ENCODE measurements at regions not wholly inside any gene's neighbourhood (a gene's known extent, or its start where the extent isn't known, plus 50 kb on each side); places are given as distances from the start of the nearest gene placed in this dataset.

DNA sequence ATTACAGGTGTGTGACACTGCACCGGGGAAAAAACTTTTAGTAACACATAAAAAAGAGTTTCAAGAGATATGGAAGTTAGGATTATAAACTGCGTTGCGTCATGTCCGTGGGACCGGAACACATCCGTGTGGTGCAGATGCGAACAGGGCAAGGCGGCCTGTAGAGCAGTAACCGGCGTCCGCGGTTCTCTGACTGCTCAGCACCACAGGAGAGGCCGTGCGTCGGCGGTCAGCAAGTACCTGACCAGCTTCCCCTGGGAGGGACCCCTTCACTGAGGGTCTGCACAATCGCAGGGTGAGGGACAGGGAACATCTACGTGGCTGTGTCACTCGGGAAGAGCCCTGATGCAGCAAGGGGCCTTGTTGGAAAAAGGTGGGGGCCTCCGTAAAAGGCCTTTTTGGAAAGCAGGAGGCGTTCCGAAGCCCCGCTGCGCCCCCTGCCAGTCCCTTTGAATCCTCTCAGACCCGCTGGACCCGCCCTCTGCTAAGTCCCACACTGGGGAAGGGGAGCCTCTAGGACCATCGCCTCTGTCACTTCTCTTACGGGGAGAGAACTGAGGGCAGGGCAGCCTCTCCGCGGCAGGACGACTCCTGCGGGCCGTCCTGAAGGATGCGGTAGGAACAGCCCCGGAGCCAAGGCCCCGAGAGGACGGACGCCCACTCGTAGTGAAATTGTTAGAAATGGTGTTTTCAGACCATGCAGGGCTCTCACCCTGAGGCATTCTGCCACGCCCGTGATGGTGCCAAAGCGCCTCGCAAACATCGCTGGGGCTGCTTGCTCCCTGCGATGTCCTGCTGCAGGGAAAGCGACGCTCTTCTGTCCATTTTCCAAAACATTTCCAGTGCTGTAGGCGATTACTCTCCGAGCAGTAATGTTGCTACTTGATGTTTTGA lies 771.6 kb upstream of the COBL start (continued):
- TF ChIP-seq, protein P1, sequence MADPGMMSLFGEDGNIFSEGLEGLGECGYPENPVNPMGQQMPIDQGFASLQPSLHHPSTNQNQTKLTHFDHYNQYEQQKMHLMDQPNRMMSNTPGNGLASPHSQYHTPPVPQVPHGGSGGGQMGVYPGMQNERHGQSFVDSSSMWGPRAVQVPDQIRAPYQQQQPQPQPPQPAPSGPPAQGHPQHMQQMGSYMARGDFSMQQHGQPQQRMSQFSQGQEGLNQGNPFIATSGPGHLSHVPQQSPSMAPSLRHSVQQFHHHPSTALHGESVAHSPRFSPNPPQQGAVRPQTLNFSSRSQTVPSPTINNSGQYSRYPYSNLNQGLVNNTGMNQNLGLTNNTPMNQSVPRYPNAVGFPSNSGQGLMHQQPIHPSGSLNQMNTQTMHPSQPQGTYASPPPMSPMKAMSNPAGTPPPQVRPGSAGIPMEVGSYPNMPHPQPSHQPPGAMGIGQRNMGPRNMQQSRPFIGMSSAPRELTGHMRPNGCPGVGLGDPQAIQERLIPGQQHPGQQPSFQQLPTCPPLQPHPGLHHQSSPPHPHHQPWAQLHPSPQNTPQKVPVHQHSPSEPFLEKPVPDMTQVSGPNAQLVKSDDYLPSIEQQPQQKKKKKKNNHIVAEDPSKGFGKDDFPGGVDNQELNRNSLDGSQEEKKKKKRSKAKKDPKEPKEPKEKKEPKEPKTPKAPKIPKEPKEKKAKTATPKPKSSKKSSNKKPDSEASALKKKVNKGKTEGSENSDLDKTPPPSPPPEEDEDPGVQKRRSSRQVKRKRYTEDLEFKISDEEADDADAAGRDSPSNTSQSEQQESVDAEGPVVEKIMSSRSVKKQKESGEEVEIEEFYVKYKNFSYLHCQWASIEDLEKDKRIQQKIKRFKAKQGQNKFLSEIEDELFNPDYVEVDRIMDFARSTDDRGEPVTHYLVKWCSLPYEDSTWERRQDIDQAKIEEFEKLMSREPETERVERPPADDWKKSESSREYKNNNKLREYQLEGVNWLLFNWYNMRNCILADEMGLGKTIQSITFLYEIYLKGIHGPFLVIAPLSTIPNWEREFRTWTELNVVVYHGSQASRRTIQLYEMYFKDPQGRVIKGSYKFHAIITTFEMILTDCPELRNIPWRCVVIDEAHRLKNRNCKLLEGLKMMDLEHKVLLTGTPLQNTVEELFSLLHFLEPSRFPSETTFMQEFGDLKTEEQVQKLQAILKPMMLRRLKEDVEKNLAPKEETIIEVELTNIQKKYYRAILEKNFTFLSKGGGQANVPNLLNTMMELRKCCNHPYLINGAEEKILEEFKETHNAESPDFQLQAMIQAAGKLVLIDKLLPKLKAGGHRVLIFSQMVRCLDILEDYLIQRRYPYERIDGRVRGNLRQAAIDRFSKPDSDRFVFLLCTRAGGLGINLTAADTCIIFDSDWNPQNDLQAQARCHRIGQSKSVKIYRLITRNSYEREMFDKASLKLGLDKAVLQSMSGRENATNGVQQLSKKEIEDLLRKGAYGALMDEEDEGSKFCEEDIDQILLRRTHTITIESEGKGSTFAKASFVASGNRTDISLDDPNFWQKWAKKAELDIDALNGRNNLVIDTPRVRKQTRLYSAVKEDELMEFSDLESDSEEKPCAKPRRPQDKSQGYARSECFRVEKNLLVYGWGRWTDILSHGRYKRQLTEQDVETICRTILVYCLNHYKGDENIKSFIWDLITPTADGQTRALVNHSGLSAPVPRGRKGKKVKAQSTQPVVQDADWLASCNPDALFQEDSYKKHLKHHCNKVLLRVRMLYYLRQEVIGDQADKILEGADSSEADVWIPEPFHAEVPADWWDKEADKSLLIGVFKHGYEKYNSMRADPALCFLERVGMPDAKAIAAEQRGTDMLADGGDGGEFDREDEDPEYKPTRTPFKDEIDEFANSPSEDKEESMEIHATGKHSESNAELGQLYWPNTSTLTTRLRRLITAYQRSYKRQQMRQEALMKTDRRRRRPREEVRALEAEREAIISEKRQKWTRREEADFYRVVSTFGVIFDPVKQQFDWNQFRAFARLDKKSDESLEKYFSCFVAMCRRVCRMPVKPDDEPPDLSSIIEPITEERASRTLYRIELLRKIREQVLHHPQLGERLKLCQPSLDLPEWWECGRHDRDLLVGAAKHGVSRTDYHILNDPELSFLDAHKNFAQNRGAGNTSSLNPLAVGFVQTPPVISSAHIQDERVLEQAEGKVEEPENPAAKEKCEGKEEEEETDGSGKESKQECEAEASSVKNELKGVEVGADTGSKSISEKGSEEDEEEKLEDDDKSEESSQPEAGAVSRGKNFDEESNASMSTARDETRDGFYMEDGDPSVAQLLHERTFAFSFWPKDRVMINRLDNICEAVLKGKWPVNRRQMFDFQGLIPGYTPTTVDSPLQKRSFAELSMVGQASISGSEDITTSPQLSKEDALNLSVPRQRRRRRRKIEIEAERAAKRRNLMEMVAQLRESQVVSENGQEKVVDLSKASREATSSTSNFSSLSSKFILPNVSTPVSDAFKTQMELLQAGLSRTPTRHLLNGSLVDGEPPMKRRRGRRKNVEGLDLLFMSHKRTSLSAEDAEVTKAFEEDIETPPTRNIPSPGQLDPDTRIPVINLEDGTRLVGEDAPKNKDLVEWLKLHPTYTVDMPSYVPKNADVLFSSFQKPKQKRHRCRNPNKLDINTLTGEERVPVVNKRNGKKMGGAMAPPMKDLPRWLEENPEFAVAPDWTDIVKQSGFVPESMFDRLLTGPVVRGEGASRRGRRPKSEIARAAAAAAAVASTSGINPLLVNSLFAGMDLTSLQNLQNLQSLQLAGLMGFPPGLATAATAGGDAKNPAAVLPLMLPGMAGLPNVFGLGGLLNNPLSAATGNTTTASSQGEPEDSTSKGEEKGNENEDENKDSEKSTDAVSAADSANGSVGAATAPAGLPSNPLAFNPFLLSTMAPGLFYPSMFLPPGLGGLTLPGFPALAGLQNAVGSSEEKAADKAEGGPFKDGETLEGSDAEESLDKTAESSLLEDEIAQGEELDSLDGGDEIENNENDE (IDR thresholded peaks at IDR 0.05; ENCODE audit: insufficient replicate concordance, low read length) = no peak
- no peak for TF ChIP-seq SRF (IDR thresholded peaks at IDR 0.05; ENCODE audit: low read depth, low read length)
- no peak for TF ChIP-seq ZNF274 (IDR thresholded peaks at IDR 0.05; ENCODE audit: borderline replicate concordance, extremely low read depth, low read length)
- no peak for TF ChIP-seq NRF1 (IDR thresholded peaks at IDR 0.05; ENCODE audit: low read depth, low read length)
- no peak for TF ChIP-seq HDAC2 (IDR thresholded peaks at IDR 0.05; ENCODE audit: borderline replicate concordance in 1 of 2, low read depth in 2 of 2, low read length in 2 of 2)
- 0 out of 2 replicates have a peak, but pooled peaks have one; percentile 8 for TF ChIP-seq BACH1 (IDR thresholded peaks at IDR 0.05; ENCODE audit: low read length)
- TF ChIP-seq, protein P2, sequence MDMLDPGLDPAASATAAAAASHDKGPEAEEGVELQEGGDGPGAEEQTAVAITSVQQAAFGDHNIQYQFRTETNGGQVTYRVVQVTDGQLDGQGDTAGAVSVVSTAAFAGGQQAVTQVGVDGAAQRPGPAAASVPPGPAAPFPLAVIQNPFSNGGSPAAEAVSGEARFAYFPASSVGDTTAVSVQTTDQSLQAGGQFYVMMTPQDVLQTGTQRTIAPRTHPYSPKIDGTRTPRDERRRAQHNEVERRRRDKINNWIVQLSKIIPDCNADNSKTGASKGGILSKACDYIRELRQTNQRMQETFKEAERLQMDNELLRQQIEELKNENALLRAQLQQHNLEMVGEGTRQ (IDR thresholded peaks at IDR 0.05; ENCODE audit: low read length) = no peak
- TF ChIP-seq RXRA (IDR thresholded peaks at IDR 0.05; ENCODE audit: insufficient read depth, low read depth, low read length) = no peak

All from H1 (cell line).